Neural progenitor cell (in vitro differentiated cells): ENCODE measurements at regions not wholly inside any gene's neighbourhood (a gene's known extent, or its start where the extent isn't known, plus 50 kb on each side); places are given as distances from the start of the nearest gene placed in this dataset.
A peak's percentile ranks its signal among the peaks of the same experiment; 100 is the strongest.

Experiments used
- DNase-seq: peaks from one replicate; pipeline ENCODE4 v3.0.0-alpha.2; 2016; ENCODE audit warnings: low spot score
- H2AFZ ChIP-seq: fragments of 200-600 bp; sonication (generic); replicated peaks from 2 replicates; pipeline ENCODE4 v1.6.1; 2016; ENCODE audit warnings: antibody characterized with exemption
- H3F3A ChIP-seq: fragments of 200-600 bp; sonication (generic); 2 replicates; pipeline ENCODE4 v1.6.1; 2016; ENCODE audit warnings: antibody characterized with exemption, low read depth
- H3K27ac ChIP-seq: fragments of 200-600 bp; sonication (generic); 2 replicates; pipeline ENCODE4 v1.5.1; 2016; ENCODE audit warnings: mild to moderate bottlenecking
- H3K27me3 ChIP-seq: fragments of 200-600 bp; sonication (generic); 2 replicates; pipeline ENCODE4 v1.6.1; 2016; ENCODE audit warnings: mild to moderate bottlenecking, moderate library complexity
- H3K36me3 ChIP-seq: fragments of 200-600 bp; sonication (generic); 2 replicates; pipeline ENCODE4 v1.5.1; 2016
- H3K4me1 ChIP-seq: fragments of 200-600 bp; sonication (generic); 2 replicates; pipeline ENCODE4 v1.6.1; 2016; ENCODE audit warnings: mixed run types
- H3K4me2 ChIP-seq: fragments of 200-600 bp; sonication (generic); 2 replicates; pipeline ENCODE4 v1.6.1; 2016
- H3K4me3 ChIP-seq: fragments of 200-600 bp; sonication (generic); 2 replicates; pipeline ENCODE4 v1.5.1; 2016
- H3K79me2 ChIP-seq: fragments of 200-600 bp; sonication (generic); 2 replicates; pipeline ENCODE4 v1.6.1; 2016; ENCODE audit warnings: low read depth
- H3K9ac ChIP-seq: fragments of 200-600 bp; sonication (generic); 2 replicates; pipeline ENCODE4 v1.6.1; 2016
- H3K9me3 ChIP-seq: fragments of 200-600 bp; sonication (generic); 2 replicates; pipeline ENCODE4 v1.5.1; 2016; ENCODE audit warnings: low read depth
- H4K20me1 ChIP-seq: fragments of 200-600 bp; sonication (generic); 2 replicates; pipeline ENCODE4 v1.6.1; 2016; ENCODE audit warnings: low read depth
- H3K27ac Mint-ChIP-seq: 3 replicates; pipeline ENCODE4 v1.8.0; 2021; ENCODE audit warnings: mixed read lengths
- H3K27me3 Mint-ChIP-seq: 2 replicates; pipeline ENCODE4 v1.8.0; 2022; ENCODE audit warnings: low read depth, mild to moderate bottlenecking, inconsistent platforms, moderate library complexity, mixed read lengths; ENCODE audit not compliant: insufficient read depth
- H3K36me3 Mint-ChIP-seq: 3 replicates; pipeline ENCODE4 v1.8.0; 2021; ENCODE audit warnings: mixed read lengths
- H3K4me1 Mint-ChIP-seq: 3 replicates; pipeline ENCODE4 v1.8.0; 2021; ENCODE audit warnings: mixed read lengths
- H3K4me3 Mint-ChIP-seq: 3 replicates; pipeline ENCODE4 v1.8.0; 2021; ENCODE audit warnings: mild to moderate bottlenecking, moderate library complexity, mixed read lengths
- H3K9me3 Mint-ChIP-seq: 3 replicates; pipeline ENCODE4 v1.8.0; 2020; ENCODE audit warnings: mixed read lengths
- CTCF ChIP-seq: fragments of 200-600 bp; sonication (generic); IDR thresholded peaks from 2 replicates; pipeline ENCODE4 v1.5.1; 2017; ENCODE audit warnings: antibody characterized with exemption, mild to moderate bottlenecking
- EZH2 ChIP-seq: fragments of 200-600 bp; sonication (generic); IDR thresholded peaks from 2 replicates; pipeline ENCODE4 v1.6.1; 2017; ENCODE audit warnings: antibody characterized with exemption, mild to moderate bottlenecking, moderate library complexity
- EZH2phosphoT487 ChIP-seq: fragments of 200-600 bp; sonication (generic); IDR thresholded peaks from 2 replicates; pipeline ENCODE4 v1.6.1; 2017; ENCODE audit warnings: antibody characterized with exemption

- peak; percentile 70 for DNase-seq
These were observed 270.2 kb upstream of the BRINP1 start for GRCh38 chr9:119639287-119639955.

GRCh38 chr9:119634006-119634405, 264.8 kb upstream of the BRINP1 start:
- Mint-ChIP-seq H3K36me3 (no peaks in the 10 kb centered on the region), H3K4me1 (no peaks in the 10 kb centered on the region), H3K27me3 (no peaks in the 10 kb centered on the region), H3K27ac (no peak overlapping the region), H3K4me3 (no peak overlapping the region), H3K9me3 (no peaks in the 10 kb centered on the region)
- TF ChIP-seq EZH2phosphoT487 = no peak
- no peak for DNase-seq
- Histone ChIP-seq H3K9me3 (no peaks in the 10 kb centered on the region), H3K27ac (no peak overlapping the region), H3K27me3 (no peaks in the 10 kb centered on the region), H3K4me2 (no peak overlapping the region), H3F3A (no peaks in the 10 kb centered on the region), H3K9ac (no peak overlapping the region), H3K4me1 (no peaks in the 10 kb centered on the region), H3K36me3 (no peaks in the 10 kb centered on the region), H4K20me1 (no peaks in the 10 kb centered on the region), H3K4me3 (no peak overlapping the region), H3K79me2 (no peaks in the 10 kb centered on the region), H2AFZ (no peak overlapping the region)

More at GRCh38 chr9:119639287-119639955, 270.2 kb upstream of the BRINP1 start:
- Histone ChIP-seq H4K20me1 (no peaks in the 10 kb centered on the region), H2AFZ (no peak overlapping the region), H3K27me3 (no peaks in the 10 kb centered on the region), H3K9me3 (no peaks in the 10 kb centered on the region), H3K4me3 (no peak overlapping the region), H3K4me1 (no peaks in the 10 kb centered on the region), H3F3A (no peaks in the 10 kb centered on the region), H3K36me3 (no peaks in the 10 kb centered on the region), H3K27ac (no peak overlapping the region), H3K79me2 (no peaks in the 10 kb centered on the region), H3K4me2 (no peak overlapping the region), H3K9ac (no peak overlapping the region)
- Mint-ChIP-seq H3K27ac (no peak overlapping the region), H3K9me3 (no peaks in the 10 kb centered on the region), H3K36me3 (no peaks in the 10 kb centered on the region), H3K27me3 (peaks cover 2% of the 10 kb centered on the region), H3K4me1 (no peaks in the 10 kb centered on the region), H3K4me3 (no peak overlapping the region)
- TF ChIP-seq EZH2phosphoT487 = no peak
- TF ChIP-seq EZH2 = no peak
- no peak for TF ChIP-seq CTCF

- H3K9ac ChIP-seq = no peak overlapping the region
- H3K9me3 Mint-ChIP-seq = no peaks in the 10 kb centered on the region
- H3K27ac ChIP-seq = no peak overlapping the region
- H3K27ac Mint-ChIP-seq = no peak overlapping the region
- DNase-seq = no peak
- H3K4me2 ChIP-seq = no peak overlapping the region
- no peak overlapping the region for H3K4me3 ChIP-seq
- no peak for TF ChIP-seq EZH2
- no peak for TF ChIP-seq CTCF
- no peak for TF ChIP-seq EZH2phosphoT487
- H3K36me3 Mint-ChIP-seq = no peaks in the 10 kb centered on the region
- no peaks in the 10 kb centered on the region for H3K27me3 Mint-ChIP-seq
- H3K4me1 ChIP-seq = no peaks in the 10 kb centered on the region
- no peaks in the 10 kb centered on the region for H3K36me3 ChIP-seq
- H3K4me3 Mint-ChIP-seq = no peak overlapping the region
- H3K27me3 ChIP-seq = no peaks in the 10 kb centered on the region
- no peaks in the 10 kb centered on the region for H3K4me1 Mint-ChIP-seq
- no peaks in the 10 kb centered on the region for H4K20me1 ChIP-seq
- no peaks in the 10 kb centered on the region for H3K9me3 ChIP-seq
- no peaks in the 10 kb centered on the region for H3K79me2 ChIP-seq
- H2AFZ ChIP-seq = no peak overlapping the region
- no peaks in the 10 kb centered on the region for H3F3A ChIP-seq
These were observed 242.3 kb upstream of the BRINP1 start for GRCh38 chr9:119611565-119611964.

GRCh38 chr9:119609277-119609971, 240.2 kb upstream of the BRINP1 start:
- H3K4me1 Mint-ChIP-seq = no peaks in the 10 kb centered on the region
- Histone ChIP-seq H3K27ac (no peak overlapping the region), H3F3A (no peaks in the 10 kb centered on the region), H3K4me1 (no peaks in the 10 kb centered on the region), H3K36me3 (no peaks in the 10 kb centered on the region), H3K4me2 (no peak overlapping the region), H3K9me3 (no peaks in the 10 kb centered on the region), H3K9ac (no peak overlapping the region), H3K79me2 (no peaks in the 10 kb centered on the region), H3K27me3 (no peaks in the 10 kb centered on the region), H4K20me1 (no peaks in the 10 kb centered on the region), H2AFZ (no peak overlapping the region), H3K4me3 (no peak overlapping the region)
- no peaks in the 10 kb centered on the region for H3K9me3 Mint-ChIP-seq
- TF ChIP-seq CTCF (no peak), EZH2 (no peak), EZH2phosphoT487 (no peak)
- no peak overlapping the region for H3K27ac Mint-ChIP-seq
- no peak for DNase-seq
- no peaks in the 10 kb centered on the region for H3K36me3 Mint-ChIP-seq
- H3K27me3 Mint-ChIP-seq = no peaks in the 10 kb centered on the region
- no peak overlapping the region for H3K4me3 Mint-ChIP-seq
